IMR-90 (cell line): ENCODE measurements at regions not wholly inside any gene's neighbourhood (a gene's known extent, or its start where the extent isn't known, plus 50 kb on each side); places are given as distances from the start of the nearest gene placed in this dataset.

ENCODE experiments used
- ATAC-seq: fragments of 200-7000 bp; cut with Tn5 transposase; 2 replicates; pipeline ENCODE4 v1.9.1; 2020; ENCODE audit warnings: low read depth, mild to moderate bottlenecking, moderate library complexity
- BruUV-seq: library from RNA; stranded (reverse); fragments of 400-500 nt; replicated peaks from 2 replicates; lab custom pipeline; 2021; lab: Mats Ljungman, UMichigan
- CTCF ChIA-PET: fragments of 300-600 bp; formaldehyde crosslinking; extraction: SDS; loops from one replicate; lab custom pipeline; 2021; ENCODE audit warnings: antibody characterized with exemption; lab: Yijun Ruan, JAX
- POLR2A ChIA-PET: fragments of 300-600 bp; sonication (Branson Sonifier 250); formaldehyde crosslinking; loops from one replicate; lab custom pipeline; 2022; ENCODE audit warnings: antibody characterized with exemption; ENCODE audit not compliant: unreplicated experiment; lab: Charles Lee
- DNase-seq: peaks from one replicate; pipeline ENCODE4 v3.0.0; 2013
- H2AFZ ChIP-seq: replicated peaks from 2 replicates; pipeline ENCODE3; 2013; ENCODE audit warnings: low read length, mild to moderate bottlenecking; ENCODE audit not compliant: poor library complexity
- H2AK5ac ChIP-seq: 2 replicates; pipeline ENCODE4 v1.6.1; 2013; ENCODE audit warnings: low read depth, low read length, inconsistent platforms
- H2AK9ac ChIP-seq: replicated peaks from 2 replicates; pipeline ENCODE3; 2013; ENCODE audit warnings: mild to moderate bottlenecking, low read depth, low read length, moderate library complexity; ENCODE audit not compliant: poor library complexity
- H2BK120ac ChIP-seq: 2 replicates; pipeline ENCODE4 v1.6.1; 2013; ENCODE audit warnings: low read depth, low read length, inconsistent platforms
- H2BK15ac ChIP-seq: 3 replicates; pipeline ENCODE4 v1.6.1; 2013; ENCODE audit warnings: low read depth, low read length, inconsistent platforms
- H2BK20ac ChIP-seq: 2 replicates; pipeline ENCODE4 v1.6.1; 2013; ENCODE audit warnings: low read depth, mild to moderate bottlenecking, inconsistent platforms, low read length, moderate library complexity
- H2BK5ac ChIP-seq: 2 replicates; pipeline ENCODE4 v1.6.1; 2013; ENCODE audit warnings: mild to moderate bottlenecking, low read depth, low read length, inconsistent platforms; ENCODE audit not compliant: poor library complexity, severe bottlenecking
- H3K14ac ChIP-seq: replicated peaks from 2 replicates; pipeline ENCODE4 v1.6.1; 2013; ENCODE audit warnings: low read depth, low read length, inconsistent platforms
- H3K18ac ChIP-seq: 2 replicates; pipeline ENCODE4 v1.6.1; 2013; ENCODE audit warnings: low read depth, low read length, control low read depth
- H3K23ac ChIP-seq: 2 replicates; pipeline ENCODE4 v1.6.1; 2013; ENCODE audit warnings: low read depth, low read length, inconsistent platforms
- H3K27ac ChIP-seq: 2 replicates; pipeline ENCODE4 v1.5.1; 2013; ENCODE audit warnings: mild to moderate bottlenecking, control low read depth, low read length; ENCODE audit not compliant: insufficient read depth
- H3K27me3 ChIP-seq: 2 replicates; pipeline ENCODE4 v1.6.1; 2013; ENCODE audit warnings: low read length; ENCODE audit not compliant: control insufficient read depth, insufficient read depth
- H3K36me3 ChIP-seq: 2 replicates; pipeline ENCODE4 v1.6.1; 2013; ENCODE audit warnings: low read length, mixed read lengths; ENCODE audit not compliant: control insufficient read depth, insufficient read depth
- H3K4ac ChIP-seq: 2 replicates; pipeline ENCODE4 v1.6.1; 2013; ENCODE audit warnings: low read depth, low read length, inconsistent platforms
- H3K4me1 ChIP-seq: 2 replicates; pipeline ENCODE4 v1.6.1; 2013; ENCODE audit warnings: low read length, mixed read lengths; ENCODE audit not compliant: control insufficient read depth, insufficient read depth
- H3K4me2 ChIP-seq: 2 replicates; pipeline ENCODE4 v1.6.1; 2013; ENCODE audit warnings: low read depth, mild to moderate bottlenecking, control low read depth, low read length, moderate library complexity
- H3K4me3 ChIP-seq: 2 replicates; pipeline ENCODE4 v1.5.1; 2013; ENCODE audit warnings: low read depth, mild to moderate bottlenecking, control low read depth, low read length, moderate library complexity; ENCODE audit not compliant: insufficient read depth
- H3K56ac ChIP-seq: 2 replicates; pipeline ENCODE4 v1.6.1; 2013; ENCODE audit warnings: low read length, inconsistent platforms; ENCODE audit not compliant: insufficient read depth; ENCODE audit errors: extremely low read depth
- H3K79me1 ChIP-seq, 2 experiments: 2 replicates each; pipeline ENCODE4 v1.6.1; 2013; ENCODE audit warnings: low read length in 2 of 2, inconsistent platforms in 1 of 2, low read depth in 1 of 2
- H3K9ac ChIP-seq: 2 replicates; pipeline ENCODE4 v1.6.1; 2013; ENCODE audit warnings: low read depth, low read length, control low read depth
- H3K9me1 ChIP-seq: 2 replicates; pipeline ENCODE4 v1.6.1; 2013; ENCODE audit warnings: low read length, inconsistent platforms; ENCODE audit not compliant: insufficient read depth
- H3K9me3 ChIP-seq: 2 replicates; pipeline ENCODE4 v1.6.1; 2013; ENCODE audit warnings: low read length; ENCODE audit not compliant: control insufficient read depth, insufficient read depth
- H4K20me1 ChIP-seq: 2 replicates; pipeline ENCODE4 v1.6.1; 2013; ENCODE audit warnings: low read length, inconsistent platforms; ENCODE audit not compliant: insufficient read depth
- H4K5ac ChIP-seq: 2 replicates; pipeline ENCODE4 v1.6.1; 2013; ENCODE audit warnings: mild to moderate bottlenecking, low read depth, low read length, control low read depth
- H4K8ac ChIP-seq, 2 experiments: 2 replicates each; pipeline ENCODE4 v1.6.1; 2013; ENCODE audit warnings: low read depth in 2 of 2, low read length in 2 of 2, control low read depth in 1 of 2, inconsistent platforms in 1 of 2
- H4K91ac ChIP-seq: 2 replicates; pipeline ENCODE4 v1.6.1; 2013; ENCODE audit warnings: low read depth, low read length, inconsistent platforms; ENCODE audit not compliant: insufficient read depth
- BHLHE40 ChIP-seq: fragments of 150-350 bp; IDR thresholded peaks from 2 replicates; pipeline ENCODE4 v1.6.1; 2016; ENCODE audit warnings: mild to moderate bottlenecking, low read depth, low read length
- CEBPB ChIP-seq: IDR thresholded peaks from 2 replicates; pipeline ENCODE4 v1.6.1; 2012; ENCODE audit warnings: low read depth, low read length, improper control_type of control experiment
- CHD1 ChIP-seq: IDR thresholded peaks from 2 replicates; pipeline ENCODE4 v1.6.1; 2012; ENCODE audit warnings: low read depth, low read length, improper control_type of control experiment
- CTCF ChIP-seq: conservative IDR thresholded peaks from 2 replicates; pipeline ENCODE4 v1.5.1; 2012; ENCODE audit warnings: mild to moderate bottlenecking, low read depth, low read length, improper control_type of control experiment
- FOS ChIP-seq: fragments of 150-350 bp; IDR thresholded peaks from 2 replicates; pipeline ENCODE4 v1.6.1; 2016; ENCODE audit warnings: low read depth, low read length
- MAFK ChIP-seq: IDR thresholded peaks from 2 replicates; pipeline ENCODE4 v1.6.1; 2012; ENCODE audit warnings: low read depth, low read length, improper control_type of control experiment
- MAZ ChIP-seq: IDR thresholded peaks from 2 replicates; pipeline ENCODE4 v1.6.1; 2012; ENCODE audit warnings: low read depth, mild to moderate bottlenecking, low read length, improper control_type of control experiment, moderate library complexity, borderline replicate concordance
- MXI1 ChIP-seq: IDR thresholded peaks from 2 replicates; pipeline ENCODE4 v1.6.1; 2012; ENCODE audit warnings: low read depth, mild to moderate bottlenecking, low read length, moderate library complexity, borderline replicate concordance
- NFE2L2 ChIP-seq: fragments of 150-350 bp; IDR thresholded peaks from 2 replicates; pipeline ENCODE4 v1.6.1; 2016; ENCODE audit warnings: low read depth, mild to moderate bottlenecking, low read length
- POLR2A ChIP-seq: IDR thresholded peaks from 2 replicates; pipeline ENCODE4 v1.6.1; 2012; ENCODE audit warnings: mild to moderate bottlenecking, low read depth, low read length
- RAD21 ChIP-seq: IDR thresholded peaks from 2 replicates; pipeline ENCODE4 v1.6.1; 2012; ENCODE audit warnings: low read length, improper control_type of control experiment
- RCOR1 ChIP-seq: IDR thresholded peaks from 2 replicates; pipeline ENCODE4 v1.6.1; 2012; ENCODE audit warnings: mild to moderate bottlenecking, low read length, improper control_type of control experiment; ENCODE audit not compliant: insufficient replicate concordance
- RFX5 ChIP-seq: IDR thresholded peaks from 2 replicates; pipeline ENCODE4 v1.8.0; 2012; ENCODE audit warnings: low read depth, mild to moderate bottlenecking, low read length, moderate library complexity
- SMC3 ChIP-seq: fragments of 150-350 bp; IDR thresholded peaks from 2 replicates; pipeline ENCODE4 v1.6.1; 2016; ENCODE audit warnings: low read depth, mild to moderate bottlenecking, antibody characterized with exemption, low read length, moderate library complexity
- WGBS, 2 experiments: methylation state at CpG; one replicate each; pipeline versions ENCODE4 v1.1.5 to v1.1.7; 2013; ENCODE audit warnings: missing lambda C conversion rate in 2 of 2; ENCODE audit not compliant: insufficient read length in 1 of 2; ENCODE audit errors: extremely low coverage in 2 of 2; 5-methylcytosine and 5-hydroxymethylcytosine counted together
- dilution Hi-C: fragments of 300-500 bp; cut with HindIII; formaldehyde crosslinking; loops from one replicate; pipeline ENCODE4 v1.14.3; 2018; ENCODE audit warnings: low sequenced_read_pairs; ENCODE audit not compliant: unreplicated experiment
- in situ Hi-C: fragments of 300-500 bp; cut with MboI; formaldehyde crosslinking; loops from 3 replicates; pipeline ENCODE4 v1.14.3; 2019; ENCODE audit warnings: low sequenced_read_pairs, inconsistent platforms, mixed read lengths
- intact Hi-C: fragments of 100-400 bp; cut with micrococcal nuclease; formaldehyde crosslinking; loops from 2 replicates; pipeline ENCODE4 v1.10.0; 2022
- TF ChIP-seq, protein P1 (sequence below): fragments of 150-350 bp; IDR thresholded peaks from 2 replicates; pipeline ENCODE4 v1.6.1; 2016; ENCODE audit warnings: low read depth, mild to moderate bottlenecking, low read length, moderate library complexity, borderline replicate concordance

DNA sequence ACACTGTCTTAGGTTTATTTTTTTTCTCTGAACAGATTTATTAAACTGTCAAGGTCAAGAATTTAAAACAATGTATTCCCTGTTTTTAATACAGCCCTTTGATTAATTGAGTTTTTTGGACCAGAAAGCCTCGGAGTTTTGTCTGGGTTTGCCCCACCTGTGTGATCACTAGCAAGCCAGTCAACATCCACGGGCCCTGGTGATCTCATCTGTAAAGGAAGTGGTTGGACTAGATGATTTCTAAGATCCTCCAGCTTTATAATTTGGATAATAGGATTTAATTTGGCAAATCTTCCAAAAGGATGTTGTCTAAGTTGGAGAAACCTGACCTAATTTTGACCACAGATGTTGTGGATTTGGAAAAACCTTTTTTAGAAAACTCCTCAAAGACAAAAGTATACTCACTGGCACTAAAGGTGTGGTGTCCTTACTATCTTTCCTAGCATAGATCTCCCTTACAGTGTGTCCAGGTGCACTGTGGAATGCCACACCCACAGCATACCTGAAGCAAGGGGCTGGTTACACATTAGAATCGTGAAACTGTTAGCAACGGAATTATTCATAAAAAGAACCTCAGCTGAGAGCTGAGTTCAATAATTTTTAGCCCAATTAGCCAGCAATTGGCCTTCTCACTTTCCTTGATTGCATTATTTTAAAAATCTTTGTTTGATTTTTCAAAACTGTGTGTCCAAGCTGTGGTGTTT is 195.6 kb upstream of the ELL2 start:
- no TSS peak for BruUV-seq
- TF ChIP-seq CTCF (no peak), SMC3 (no peak), MAFK (no peak), MAZ (no peak), MXI1 (no peak), CEBPB (no peak), CHD1 (no peak), RAD21 (no peak), POLR2A (no peak), BHLHE40 (no peak), RCOR1 (no peak), RFX5 (no peak), NFE2L2 (no peak), FOS (no peak)
- TF ChIP-seq, protein P1, sequence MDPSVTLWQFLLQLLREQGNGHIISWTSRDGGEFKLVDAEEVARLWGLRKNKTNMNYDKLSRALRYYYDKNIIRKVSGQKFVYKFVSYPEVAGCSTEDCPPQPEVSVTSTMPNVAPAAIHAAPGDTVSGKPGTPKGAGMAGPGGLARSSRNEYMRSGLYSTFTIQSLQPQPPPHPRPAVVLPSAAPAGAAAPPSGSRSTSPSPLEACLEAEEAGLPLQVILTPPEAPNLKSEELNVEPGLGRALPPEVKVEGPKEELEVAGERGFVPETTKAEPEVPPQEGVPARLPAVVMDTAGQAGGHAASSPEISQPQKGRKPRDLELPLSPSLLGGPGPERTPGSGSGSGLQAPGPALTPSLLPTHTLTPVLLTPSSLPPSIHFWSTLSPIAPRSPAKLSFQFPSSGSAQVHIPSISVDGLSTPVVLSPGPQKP, result no peak

More for the DNA sequence above, 195.6 kb upstream of the ELL2 start:
- Histone ChIP-seq H3K4me3 (no peak overlapping the region), H3K4me2 (no peak overlapping the region), H3K27ac (peak overlapping the region; percentile 50; the same call in 1 of the 2 replicates), H3K4ac (peak overlapping the region; percentile 72), H3K14ac (no peak overlapping the region), H3K36me3 (no peaks in the 10 kb centered on the region), H3K23ac (peak overlapping the region; percentile 67; the same call in 1 of the 2 replicates), H2AK9ac (no peak overlapping the region), H3K56ac (no peak overlapping the region), H2AK5ac (0 out of 2 replicates have a peak overlapping the region, but pooled peaks have one; percentile 60), H2BK15ac (peak overlapping the region; percentile 47; the same call in 1 of the 3 replicates), H4K20me1 (no peaks in the 10 kb centered on the region), H4K8ac (peak overlapping the region in 1 of 2 experiments; percentile 46; a peak in 1 of 4 replicates), H2BK20ac (peak overlapping the region; percentile 16; the same call in 1 of the 2 replicates), H3K18ac (peak overlapping the region; percentile 94; the same call in 1 of the 2 replicates), H2BK120ac (peak overlapping the region; percentile 65), H3K27me3 (no peaks in the 10 kb centered on the region), H3K9me3 (no peaks in the 10 kb centered on the region), H3K79me1 (no peaks in the 10 kb centered on the region), H3K9ac (no peak overlapping the region), H2AFZ (no peak overlapping the region), H2BK5ac (no peak overlapping the region), H3K9me1 (no peaks in the 10 kb centered on the region), H4K91ac (peak overlapping the region; percentile 55; the same call in 1 of the 2 replicates), H3K4me1 (peaks cover 3% of the 10 kb centered on the region; the same call in 1 of the 2 replicates), H4K5ac (peak overlapping the region; percentile 91)
- ATAC-seq (no peak), DNase-seq (no peak)
- ChIA-PET POLR2A (interaction anchor here (0.6 kb wide), 1 partner anchor 198 kb away, joined by 3 read pairs; no protein-coding TSS in a partner anchor), CTCF (no interaction called here)
- dilution Hi-C loops (no loop called here), intact Hi-C loops (no loop called here), in situ Hi-C loops (no loop called here)
- WGBS, 2 experiments, result no CpG with 5 or more reads among the region's 4 CpGs
